ENCODE measurements at regions not wholly inside any gene's neighbourhood (a gene's known extent, or its start where the extent isn't known, plus 50 kb on each side); places are given as distances from the start of the nearest gene placed in this dataset.
"Not testable (repeated sequence)": the region's sequence is repeated elsewhere in the genome, so short reads cannot be mapped to it uniquely, and the experiment has no call there.

DNA sequence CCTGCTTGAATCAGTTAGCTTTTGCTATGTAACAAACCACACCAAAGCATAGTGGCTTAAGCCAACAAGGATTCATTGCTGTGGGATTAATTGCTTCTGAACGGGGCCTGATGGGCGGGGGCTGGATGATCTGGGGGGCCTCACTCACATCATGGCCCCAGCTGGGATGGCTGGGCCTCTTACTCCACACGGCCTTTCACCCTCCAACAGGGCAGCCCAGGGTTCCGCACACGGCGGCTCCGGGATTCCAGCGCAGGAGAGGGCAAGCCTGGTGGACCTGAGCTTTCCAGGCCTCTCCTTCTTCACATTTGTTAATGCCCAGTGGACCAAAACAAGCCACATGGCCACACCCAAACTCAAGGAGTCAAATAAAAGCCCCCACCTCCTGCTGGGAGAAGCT is 86.3 kb upstream of the PHLPP1 start:
- no peak for DNase-seq (ENCODE audit: extremely low read depth in 1 of 2, low read depth in 1 of 2)

DNA sequence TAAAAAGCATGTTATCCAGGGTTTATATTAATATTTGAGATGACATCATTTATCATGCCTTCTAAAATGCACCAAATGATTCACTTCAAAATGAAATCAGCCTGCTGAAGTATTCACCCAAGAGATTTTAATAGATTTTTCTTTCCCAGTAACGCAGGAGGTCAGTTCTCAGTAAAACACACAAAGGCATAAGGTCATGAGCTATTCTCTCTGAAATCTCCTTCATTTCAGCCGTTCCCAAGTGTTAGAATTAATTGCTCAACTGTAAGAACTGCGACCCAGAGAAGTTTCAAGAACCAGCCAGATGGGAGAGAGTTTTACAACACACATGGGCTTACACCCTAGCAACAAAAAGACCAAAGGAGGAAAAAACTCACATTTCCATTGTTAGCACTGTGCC is 84.2 kb upstream of the PHLPP1 start:
- DNase-seq (ENCODE audit: extremely low read depth in 1 of 2, low read depth in 1 of 2), result no peak

GRCh38 chr18:62632788-62633455 is 82.4 kb upstream of the PHLPP1 start:
- no peak for DNase-seq (ENCODE audit: extremely low read depth in 1 of 2, low read depth in 1 of 2)

- DNase-seq (ENCODE audit: extremely low read depth in 1 of 2, low read depth in 1 of 2), result no peak
Measured at GRCh38 chr18:62634458-62634857, 80.9 kb upstream of the PHLPP1 start.

DNA sequence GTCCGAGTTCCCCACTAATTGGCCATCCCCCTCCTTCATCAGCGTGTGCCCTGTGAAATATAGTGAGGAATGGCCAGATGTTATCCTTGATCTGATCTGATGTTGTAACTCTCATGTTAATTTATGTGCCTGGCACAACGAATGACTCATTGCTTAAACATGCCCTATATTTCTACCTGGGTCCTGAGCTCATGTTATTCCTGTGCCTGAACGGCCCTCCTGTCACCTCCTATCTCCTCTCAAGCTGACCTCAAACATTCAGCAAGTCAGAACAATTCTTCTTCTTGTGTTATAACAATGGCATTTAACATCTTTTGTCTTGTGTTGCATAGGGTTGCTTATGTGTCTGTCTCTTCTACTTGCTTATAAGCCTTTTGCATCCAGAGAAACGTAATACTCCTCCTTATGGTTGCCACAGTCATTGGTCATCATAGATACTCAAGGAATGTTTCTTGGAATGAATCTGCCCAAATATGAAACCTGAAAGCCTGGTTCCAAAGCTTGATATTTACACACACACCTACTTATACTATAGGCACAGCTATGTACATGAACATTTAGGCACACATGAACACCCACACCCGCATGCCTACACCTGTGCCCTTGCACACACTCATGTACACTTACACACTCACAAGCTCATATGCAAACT is 80.2 kb upstream of the PHLPP1 start:
- no peak for DNase-seq (ENCODE audit: extremely low read depth in 1 of 2, low read depth in 1 of 2)

DNA sequence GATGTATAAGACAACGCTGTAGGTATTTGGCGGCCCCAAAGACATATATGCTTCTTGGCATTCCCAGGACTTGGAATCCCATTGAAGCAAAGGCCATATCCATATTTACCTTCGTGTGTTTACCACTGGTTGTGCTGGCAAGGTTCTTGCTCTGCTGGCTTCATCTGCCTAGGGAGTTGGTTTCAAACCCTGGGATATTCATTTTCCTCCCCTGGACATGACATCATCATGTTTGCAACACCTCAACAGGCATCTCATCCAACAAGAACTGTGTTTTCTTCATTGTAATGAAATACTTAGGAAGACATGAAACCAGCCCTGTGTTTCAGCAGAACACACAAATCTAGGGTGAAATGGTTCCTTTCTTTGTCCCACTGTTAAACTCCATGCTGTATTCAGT is 77.9 kb upstream of the PHLPP1 start:
- no peak for DNase-seq (ENCODE audit: extremely low read depth in 1 of 2, low read depth in 1 of 2)

DNA sequence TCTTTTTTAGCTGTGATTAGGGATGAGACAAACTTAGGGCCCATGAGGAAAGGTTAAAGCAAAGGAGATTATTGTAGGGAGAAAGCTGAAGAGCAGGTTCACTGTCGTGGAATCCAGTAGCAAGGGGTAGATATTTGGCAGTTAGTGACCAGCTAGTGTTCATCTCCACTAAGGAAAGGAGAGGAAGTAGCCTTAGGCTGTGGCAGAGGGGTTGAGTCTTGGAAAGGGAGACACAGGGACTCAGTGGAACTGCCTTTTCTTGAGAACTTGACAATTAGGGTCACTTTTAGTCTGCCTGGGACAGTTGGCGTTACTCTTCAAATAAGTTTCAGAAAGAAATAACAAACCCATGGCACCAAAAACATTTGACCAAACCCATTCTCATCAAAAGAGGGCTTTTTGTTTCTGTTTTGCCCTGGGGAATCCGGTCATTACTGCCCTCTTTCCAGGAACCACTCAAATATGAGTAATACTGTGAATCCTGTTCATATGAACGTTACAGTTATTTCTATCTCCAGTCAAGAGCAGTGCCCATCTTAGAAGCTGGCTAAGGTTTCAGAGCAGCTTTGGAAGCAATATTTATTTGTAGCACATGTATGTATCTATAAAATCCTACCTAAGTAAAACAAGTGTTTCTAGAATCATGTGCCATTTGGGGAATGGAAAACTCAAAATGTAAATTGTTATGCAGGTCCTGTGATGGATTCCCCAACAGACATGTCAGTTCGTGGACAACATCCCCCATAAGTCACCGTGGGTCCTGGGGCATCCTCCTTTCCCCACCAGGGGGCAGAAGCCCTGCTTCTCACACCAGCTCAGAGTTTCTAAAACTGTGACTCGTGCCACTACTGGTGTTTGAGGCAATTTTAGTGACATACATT is 77.3 kb upstream of the PHLPP1 start:
- peak in 1 of 2 donors; percentile 18 for DNase-seq (ENCODE audit: extremely low read depth in 1 of 2, low read depth in 1 of 2)

- no peak for DNase-seq (ENCODE audit: extremely low read depth in 1 of 2, low read depth in 1 of 2)
Measured at GRCh38 chr18:62643181-62643580, 72.2 kb upstream of the PHLPP1 start.

- no peak for DNase-seq (ENCODE audit: extremely low read depth in 1 of 2, low read depth in 1 of 2)
Measured at GRCh38 chr18:62644773-62645172, 70.6 kb upstream of the PHLPP1 start.

DNA sequence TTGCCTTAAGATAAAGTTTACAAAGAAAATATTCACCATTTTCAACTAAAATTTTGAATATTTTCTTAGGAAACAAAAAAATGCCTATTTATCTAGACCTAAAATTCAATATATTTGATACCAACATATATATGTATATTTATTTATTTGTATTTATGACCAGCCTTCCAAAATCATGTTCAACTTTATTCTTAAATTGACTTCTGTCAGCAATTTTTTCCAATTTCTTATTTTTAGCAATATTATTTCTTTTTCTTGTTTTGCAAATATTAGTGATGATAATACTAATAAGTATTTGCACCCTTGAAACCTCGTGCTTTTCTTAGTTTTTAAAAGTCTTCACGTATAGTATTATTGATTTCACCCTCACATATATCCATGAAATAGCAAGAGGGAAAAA is 68.2 kb upstream of the PHLPP1 start:
- DNase-seq (ENCODE audit: extremely low read depth in 1 of 2, low read depth in 1 of 2), result no peak

DNA sequence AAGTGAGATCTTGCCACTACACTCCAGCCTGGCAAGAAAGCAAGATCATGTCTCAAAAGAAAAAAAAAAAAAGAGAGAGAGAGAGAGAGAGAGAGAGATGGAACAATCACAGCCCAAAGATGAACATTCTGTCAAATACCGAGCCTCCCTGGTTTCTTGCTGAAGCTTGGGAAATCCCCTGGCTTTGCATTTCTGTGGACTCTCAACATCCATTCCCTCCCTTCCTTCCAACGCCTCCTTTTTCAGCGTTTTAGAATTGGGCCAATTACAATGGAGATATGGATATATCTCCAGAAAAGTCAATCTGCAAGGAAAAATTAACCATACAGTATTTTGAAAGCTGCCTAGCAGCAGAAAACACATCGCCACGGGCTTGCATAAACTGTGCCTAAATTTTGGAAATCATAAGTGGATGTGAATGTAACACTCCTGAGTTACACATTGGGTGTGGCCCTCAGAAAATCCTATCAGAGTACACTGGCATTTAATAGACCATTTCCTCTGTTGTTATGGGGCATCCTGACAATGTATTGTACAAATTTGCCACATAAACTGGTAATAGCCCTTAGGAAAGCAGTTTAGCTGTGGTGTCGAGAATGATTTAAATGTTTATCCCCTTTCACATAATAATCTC is 67.2 kb upstream of the PHLPP1 start:
- DNase-seq (ENCODE audit: extremely low read depth in 1 of 2, low read depth in 1 of 2), result no peak

GRCh38 chr18:62651276-62652056 is 63.9 kb upstream of the PHLPP1 start:
- DNase-seq (ENCODE audit: extremely low read depth in 1 of 2, low read depth in 1 of 2), result no peak

- not testable (repeated sequence) for DNase-seq (ENCODE audit: extremely low read depth in 1 of 2, low read depth in 1 of 2)
Measured at GRCh38 chr18:62652057-62652629, 63.2 kb upstream of the PHLPP1 start.

GRCh38 chr18:62655520-62656219 is 59.7 kb upstream of the PHLPP1 start:
- DNase-seq (ENCODE audit: extremely low read depth in 1 of 2, low read depth in 1 of 2), result no peak

DNA sequence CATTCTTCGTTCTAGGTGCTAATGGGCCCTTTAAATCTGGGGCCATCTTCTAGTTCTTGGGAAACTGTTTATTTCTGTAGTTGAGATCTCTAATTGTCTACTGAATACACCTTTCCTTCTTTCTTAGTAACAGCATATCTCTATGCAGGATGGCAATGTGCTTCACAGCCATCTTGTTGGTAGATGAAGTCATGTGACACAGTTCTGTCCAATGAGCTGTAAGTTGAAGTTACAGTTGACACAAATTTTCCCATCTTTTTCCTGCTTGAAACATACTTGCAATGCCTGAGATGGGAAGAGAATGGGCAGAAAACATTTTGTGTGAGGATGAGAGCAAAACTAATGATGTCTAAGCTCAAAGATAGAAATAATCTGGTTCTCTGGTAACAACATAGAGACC is 57.3 kb upstream of the PHLPP1 start:
- no peak for DNase-seq (ENCODE audit: extremely low read depth in 1 of 2, low read depth in 1 of 2)

GRCh38 chr18:62659698-62660097 is 55.6 kb upstream of the PHLPP1 start:
- DNase-seq (ENCODE audit: extremely low read depth in 1 of 2, low read depth in 1 of 2), result no peak

DNA sequence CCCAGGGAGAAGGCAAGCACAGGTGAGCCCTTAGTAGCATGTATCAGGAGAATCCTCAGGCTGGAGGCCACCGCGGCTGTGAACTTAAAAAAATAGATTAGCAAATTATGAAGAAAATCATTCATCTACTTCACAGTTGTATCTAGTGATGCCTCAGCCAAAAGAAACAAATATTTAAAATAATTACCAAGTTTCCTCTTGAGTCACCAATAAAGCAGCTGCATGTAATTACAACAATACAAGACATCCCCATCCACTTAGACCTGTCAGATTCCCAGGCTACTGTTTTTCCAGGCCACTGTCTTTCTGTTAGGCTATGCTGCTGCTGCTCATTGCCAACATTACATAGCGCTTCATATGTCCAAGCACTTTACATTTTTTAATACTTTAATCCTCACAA is 54.6 kb upstream of the PHLPP1 start:
- no peak for DNase-seq (ENCODE audit: extremely low read depth in 1 of 2, low read depth in 1 of 2)

GRCh38 chr18:62663731-62664336 is 51.5 kb upstream of the PHLPP1 start:
- no peak for DNase-seq (ENCODE audit: extremely low read depth in 1 of 2, low read depth in 1 of 2)

- no peak for DNase-seq (ENCODE audit: extremely low read depth in 1 of 2, low read depth in 1 of 2)
Measured at GRCh38 chr18:62664414-62664813, 50.9 kb upstream of the PHLPP1 start.

Measured in activated CD8-positive, alpha-beta memory T cell treated with anti-CD3 and anti-CD28 coated beads for 1 hour (primary cell).